H9 (cell line): ENCODE measurements at regions not wholly inside any gene's neighbourhood (a gene's known extent, or its start where the extent isn't known, plus 50 kb on each side); places are given as distances from the start of the nearest gene placed in this dataset.
"Not testable (repeated sequence)": the region's sequence is repeated elsewhere in the genome, so short reads cannot be mapped to it uniquely, and the experiment has no call there.

ENCODE experiments used
- DNase-seq: peaks from one replicate; pipeline ENCODE4 v3.0.0-alpha.2; 2017
- H2AFZ ChIP-seq: one replicate; pipeline ENCODE4 v1.6.1; 2013; ENCODE audit warnings: mild to moderate bottlenecking, low read length, control low read depth, moderate library complexity
- H2AK5ac ChIP-seq: 2 replicates; pipeline ENCODE4 v1.6.1; 2013; ENCODE audit warnings: low read length, control low read depth, mixed read lengths; ENCODE audit not compliant: insufficient read length
- H2BK120ac ChIP-seq: one replicate; pipeline ENCODE4 v1.6.1; 2013; ENCODE audit warnings: low read depth, mild to moderate bottlenecking, low read length, control low read depth, inconsistent platforms; ENCODE audit not compliant: poor library complexity, severe bottlenecking
- H2BK12ac ChIP-seq: 2 replicates; pipeline ENCODE4 v1.6.1; 2013; ENCODE audit warnings: low read length, control low read depth, mixed read lengths, low read depth; ENCODE audit not compliant: insufficient read length
- H2BK15ac ChIP-seq: 2 replicates; pipeline ENCODE4 v1.6.1; 2013; ENCODE audit warnings: low read depth, low read length, control low read depth
- H2BK20ac ChIP-seq: one replicate; pipeline ENCODE4 v1.6.1; 2013; ENCODE audit warnings: low read depth, mild to moderate bottlenecking, low read length, control low read depth, inconsistent platforms; ENCODE audit not compliant: poor library complexity, severe bottlenecking
- H2BK5ac ChIP-seq: 2 replicates; pipeline ENCODE4 v1.6.1; 2013; ENCODE audit warnings: low read length, control low read depth, mixed read lengths; ENCODE audit not compliant: insufficient read length
- H3K14ac ChIP-seq: 2 replicates; pipeline ENCODE4 v1.6.1; 2013; ENCODE audit warnings: low read length, control low read depth; ENCODE audit not compliant: insufficient read depth
- H3K18ac ChIP-seq: 2 replicates; pipeline ENCODE4 v1.6.1; 2013; ENCODE audit warnings: low read depth, mild to moderate bottlenecking, mixed read lengths, low read length, control low read depth; ENCODE audit not compliant: insufficient read length
- H3K23ac ChIP-seq: 2 replicates; pipeline ENCODE4 v1.6.1; 2013; ENCODE audit warnings: low read length, control low read depth, mixed read lengths, low read depth; ENCODE audit not compliant: insufficient read length
- H3K23me2 ChIP-seq: 2 replicates; pipeline ENCODE4 v1.6.1; 2013; ENCODE audit warnings: low read depth, mild to moderate bottlenecking, mixed read lengths, low read length, control low read depth; ENCODE audit not compliant: insufficient read length, poor library complexity, severe bottlenecking
- H3K27ac ChIP-seq: 2 replicates; pipeline ENCODE4 v1.5.1; 2013; ENCODE audit warnings: low read length, control low read depth, mixed read lengths, low read depth; ENCODE audit not compliant: insufficient read length
- H3K27me3 ChIP-seq: 2 replicates; pipeline ENCODE4 v1.6.1; 2013; ENCODE audit warnings: low read length, control low read depth, inconsistent platforms; ENCODE audit not compliant: insufficient read depth
- H3K4ac ChIP-seq: 2 replicates; pipeline ENCODE4 v1.6.1; 2013; ENCODE audit warnings: low read depth, mild to moderate bottlenecking, control low read depth, inconsistent platforms, low read length, moderate library complexity
- H3K4me1 ChIP-seq: 2 replicates; pipeline ENCODE4 v1.6.1; 2013; ENCODE audit warnings: low read length, control low read depth, inconsistent platforms; ENCODE audit not compliant: insufficient read depth
- H3K4me2 ChIP-seq: 2 replicates; pipeline ENCODE4 v1.6.1; 2013; ENCODE audit warnings: low read length, control low read depth, mixed read lengths; ENCODE audit not compliant: insufficient read length, insufficient read depth
- H3K56ac ChIP-seq: 2 replicates; pipeline ENCODE4 v1.6.1; 2013; ENCODE audit warnings: low read depth, mild to moderate bottlenecking, mixed read lengths, low read length, control low read depth; ENCODE audit not compliant: insufficient read length
- H3K79me1 ChIP-seq: 2 replicates; pipeline ENCODE4 v1.6.1; 2013; ENCODE audit warnings: low read depth, mild to moderate bottlenecking, moderate library complexity, low read length, control low read depth, inconsistent platforms; ENCODE audit not compliant: insufficient read depth, poor library complexity, severe bottlenecking
- H3K79me2 ChIP-seq: 2 replicates; pipeline ENCODE4 v1.6.1; 2013; ENCODE audit warnings: low read length, control low read depth, inconsistent platforms; ENCODE audit not compliant: insufficient read depth
- H3K9ac ChIP-seq: 2 replicates; pipeline ENCODE4 v1.6.1; 2013; ENCODE audit warnings: low read length, control low read depth, mixed read lengths; ENCODE audit not compliant: insufficient read length; ENCODE audit errors: extremely low read depth
- H3K9me3 ChIP-seq: one replicate; pipeline ENCODE4 v1.6.1; 2013; ENCODE audit warnings: low read depth, low read length, inconsistent platforms; ENCODE audit not compliant: control insufficient read depth
- H3T11ph ChIP-seq: one replicate; pipeline ENCODE4 v1.6.1; 2013; ENCODE audit warnings: mild to moderate bottlenecking, low read length, control low read depth, inconsistent platforms
- H4K20me1 ChIP-seq: one replicate; pipeline ENCODE4 v1.6.1; 2013; ENCODE audit not compliant: control insufficient read depth, insufficient read length, insufficient read depth
- H4K5ac ChIP-seq: 2 replicates; pipeline ENCODE4 v1.6.1; 2013; ENCODE audit warnings: low read depth, mild to moderate bottlenecking, mixed read lengths, low read length, control low read depth; ENCODE audit not compliant: insufficient read length
- H4K8ac ChIP-seq: replicated peaks from 2 replicates; pipeline ENCODE4 v1.6.1; 2013; ENCODE audit warnings: low read length, control low read depth, mixed read lengths, low read depth; ENCODE audit not compliant: insufficient read length
- H4K91ac ChIP-seq: 2 replicates; pipeline ENCODE4 v1.6.1; 2013; ENCODE audit warnings: low read depth, mild to moderate bottlenecking, moderate library complexity, mixed read lengths, low read length, control low read depth; ENCODE audit not compliant: insufficient read length
- H3K27ac Mint-ChIP-seq, 3 experiments: 2 replicates in 2 of 3; 3 replicates in 1 of 3; pipeline ENCODE4 v1.8.0; 2020 to 2021; ENCODE audit warnings: mixed read lengths in 3 of 3, mild to moderate bottlenecking in 1 of 3, moderate library complexity in 1 of 3
- H3K27me3 Mint-ChIP-seq: 2 replicates; pipeline ENCODE4 v1.8.0; 2021; ENCODE audit warnings: low read depth, mild to moderate bottlenecking, moderate library complexity, mixed read lengths
- H3K36me3 Mint-ChIP-seq, 3 experiments: 2 replicates in 2 of 3; 3 replicates in 1 of 3; pipeline ENCODE4 v1.8.0; 2020 to 2021; ENCODE audit warnings: low read depth in 3 of 3, mixed read lengths in 3 of 3; ENCODE audit not compliant: insufficient read depth in 1 of 3
- H3K4me1 Mint-ChIP-seq, 2 experiments: 2 replicates each; pipeline ENCODE4 v1.8.0; 2020; ENCODE audit warnings: mixed read lengths in 2 of 2
- H3K4me3 Mint-ChIP-seq, 2 experiments: 2 replicates in 1 of 2; 3 replicates in 1 of 2; pipeline ENCODE4 v1.8.0; 2020 to 2021; ENCODE audit warnings: mild to moderate bottlenecking in 2 of 2, mixed read lengths in 2 of 2, moderate library complexity in 1 of 2
- H3K9me3 Mint-ChIP-seq, 2 experiments: 2 replicates in 1 of 2; 3 replicates in 1 of 2; pipeline ENCODE4 v1.8.0; 2020; ENCODE audit warnings: mild to moderate bottlenecking in 2 of 2, mixed read lengths in 2 of 2, moderate library complexity in 1 of 2
- WGBS: extraction: QIAGEN DNeasy Blood & Tissue Kit; methylation state at CpG from one replicate; pipeline ENCODE4 v1.1.7; 2013; ENCODE audit warnings: missing lambda C conversion rate, low lambda C conversion rate, mixed read lengths; ENCODE audit not compliant: insufficient read length; ENCODE audit errors: extremely low coverage; 5-methylcytosine and 5-hydroxymethylcytosine counted together
- TF ChIP-seq, protein P1 (sequence below): fragments of 200-600 bp; sonication (generic); conservative IDR thresholded peaks from 3 replicates; pipeline ENCODE4 v1.8.0; 2021; ENCODE audit warnings: antibody characterized with exemption, mild to moderate bottlenecking

DNA sequence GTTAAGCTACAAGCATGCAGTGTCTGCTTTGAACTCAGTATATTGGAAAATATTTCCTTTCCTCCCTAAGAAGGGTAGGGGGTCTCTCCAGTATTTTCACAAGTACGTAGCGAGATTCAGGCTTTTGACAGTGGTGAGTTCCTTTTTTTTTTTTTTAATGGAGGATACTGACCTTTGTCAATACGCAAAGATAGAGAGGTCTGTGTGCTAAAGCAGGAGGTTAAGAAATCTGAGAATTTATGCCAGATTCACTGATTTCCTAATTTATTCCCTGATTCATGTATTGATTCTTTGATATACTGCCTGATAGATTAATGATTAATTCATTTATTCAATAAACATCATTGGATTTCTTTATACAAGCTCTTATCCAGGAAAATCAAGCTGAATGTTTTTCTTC lies 106.7 kb upstream of the CADM1 start:
- H2BK20ac ChIP-seq = no peak overlapping the region
- no peak overlapping the region for H3K18ac ChIP-seq
- no peak overlapping the region for H2BK12ac ChIP-seq
- H3K9me3 Mint-ChIP-seq = no peaks in the 10 kb centered on the region
- H3K36me3 Mint-ChIP-seq = no peaks in the 10 kb centered on the region
- H3K27me3 Mint-ChIP-seq = peaks cover 57% of the 10 kb centered on the region
- H3K27me3 ChIP-seq = no peaks in the 10 kb centered on the region
- no peaks in the 10 kb centered on the region for H4K20me1 ChIP-seq
- H2AFZ ChIP-seq = no peak overlapping the region
- H3K23ac ChIP-seq = no peak overlapping the region
- peaks cover 2% of the 10 kb centered on the region; the same call in 1 of the 2 replicates for H3K4me1 ChIP-seq
- no peak overlapping the region for H4K8ac ChIP-seq
- H3K23me2 ChIP-seq = no peaks in the 10 kb centered on the region
- H2AK5ac ChIP-seq = no peak overlapping the region
- H3K4ac ChIP-seq = no peak overlapping the region
- no peak overlapping the region for H2BK15ac ChIP-seq
- no peak overlapping the region for H2BK5ac ChIP-seq
- no peak overlapping the region for H4K91ac ChIP-seq
- no peak overlapping the region for H3K4me3 Mint-ChIP-seq
- H3T11ph ChIP-seq = no peak overlapping the region
- no peak overlapping the region for H3K9ac ChIP-seq
- H4K5ac ChIP-seq = no peak overlapping the region
- H3K79me2 ChIP-seq = no peaks in the 10 kb centered on the region
- H3K27ac Mint-ChIP-seq = no peak overlapping the region
- no peak overlapping the region for H3K56ac ChIP-seq
- no peak overlapping the region for H2BK120ac ChIP-seq
- no CpG with 5 or more reads among the region's 3 CpGs for WGBS
- H3K27ac ChIP-seq = no peak overlapping the region
- TF ChIP-seq, protein P1, sequence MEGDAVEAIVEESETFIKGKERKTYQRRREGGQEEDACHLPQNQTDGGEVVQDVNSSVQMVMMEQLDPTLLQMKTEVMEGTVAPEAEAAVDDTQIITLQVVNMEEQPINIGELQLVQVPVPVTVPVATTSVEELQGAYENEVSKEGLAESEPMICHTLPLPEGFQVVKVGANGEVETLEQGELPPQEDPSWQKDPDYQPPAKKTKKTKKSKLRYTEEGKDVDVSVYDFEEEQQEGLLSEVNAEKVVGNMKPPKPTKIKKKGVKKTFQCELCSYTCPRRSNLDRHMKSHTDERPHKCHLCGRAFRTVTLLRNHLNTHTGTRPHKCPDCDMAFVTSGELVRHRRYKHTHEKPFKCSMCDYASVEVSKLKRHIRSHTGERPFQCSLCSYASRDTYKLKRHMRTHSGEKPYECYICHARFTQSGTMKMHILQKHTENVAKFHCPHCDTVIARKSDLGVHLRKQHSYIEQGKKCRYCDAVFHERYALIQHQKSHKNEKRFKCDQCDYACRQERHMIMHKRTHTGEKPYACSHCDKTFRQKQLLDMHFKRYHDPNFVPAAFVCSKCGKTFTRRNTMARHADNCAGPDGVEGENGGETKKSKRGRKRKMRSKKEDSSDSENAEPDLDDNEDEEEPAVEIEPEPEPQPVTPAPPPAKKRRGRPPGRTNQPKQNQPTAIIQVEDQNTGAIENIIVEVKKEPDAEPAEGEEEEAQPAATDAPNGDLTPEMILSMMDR = no peak
- H3K79me1 ChIP-seq = no peaks in the 10 kb centered on the region
- H3K14ac ChIP-seq = no peak overlapping the region
- peaks cover 18 to 22% of the 10 kb centered on the region in 2 experiments for H3K4me1 Mint-ChIP-seq
- H3K4me2 ChIP-seq = no peak overlapping the region
- no peaks in the 10 kb centered on the region for H3K9me3 ChIP-seq
- DNase-seq = no peak

- H3K27me3 ChIP-seq, DNase-seq, H3K79me2 ChIP-seq, H3K9me3 Mint-ChIP-seq, H2BK15ac ChIP-seq, H2AK5ac ChIP-seq, H3K23ac ChIP-seq, H3K9ac ChIP-seq, H3K9me3 ChIP-seq, H2BK5ac ChIP-seq, H3K23me2 ChIP-seq, H2AFZ ChIP-seq, H4K91ac ChIP-seq, H2BK120ac ChIP-seq, H2BK12ac ChIP-seq, H3K18ac ChIP-seq, H3K27ac ChIP-seq, H3T11ph ChIP-seq, H4K20me1 ChIP-seq, H3K4me3 Mint-ChIP-seq, H4K5ac ChIP-seq, H3K79me1 ChIP-seq, H3K56ac ChIP-seq, H2BK20ac ChIP-seq, H3K4me2 ChIP-seq, H3K4ac ChIP-seq, H3K36me3 Mint-ChIP-seq, H3K4me1 ChIP-seq, H4K8ac ChIP-seq, H3K27ac Mint-ChIP-seq, H3K14ac ChIP-seq: not testable (repeated sequence)
- peaks cover 58% of the 10 kb centered on the region for H3K27me3 Mint-ChIP-seq
- no CpG with 5 or more reads among the region's 1 CpG for WGBS
- H3K4me1 Mint-ChIP-seq = peaks cover 18 to 22% of the 10 kb centered on the region in 2 experiments
Observed at GRCh38 chr11:115610234-115610633, 106.0 kb upstream of the CADM1 start.
